GM12875 (cell line): ENCODE measurements at regions not wholly inside any gene's neighbourhood (a gene's known extent, or its start where the extent isn't known, plus 50 kb on each side); places are given as distances from the start of the nearest gene placed in this dataset.

Experiments
- H3K4me3 ChIP-seq: one replicate; pipeline ENCODE4 v1.5.1; 2011; ENCODE audit warnings: low read depth, low read length, control low read depth
- TF ChIP-seq, protein P1 (sequence below): IDR thresholded peaks from 2 replicates; pipeline ENCODE4 v1.5.1; 2011; ENCODE audit warnings: low read depth, mild to moderate bottlenecking, control low read depth, inconsistent platforms, low read length, moderate library complexity, borderline replicate concordance; ENCODE audit not compliant: insufficient read depth

GRCh38 chr5:124093658-124094057, 581.7 kb downstream of the CSNK1G3 start:
- TF ChIP-seq, protein P1, sequence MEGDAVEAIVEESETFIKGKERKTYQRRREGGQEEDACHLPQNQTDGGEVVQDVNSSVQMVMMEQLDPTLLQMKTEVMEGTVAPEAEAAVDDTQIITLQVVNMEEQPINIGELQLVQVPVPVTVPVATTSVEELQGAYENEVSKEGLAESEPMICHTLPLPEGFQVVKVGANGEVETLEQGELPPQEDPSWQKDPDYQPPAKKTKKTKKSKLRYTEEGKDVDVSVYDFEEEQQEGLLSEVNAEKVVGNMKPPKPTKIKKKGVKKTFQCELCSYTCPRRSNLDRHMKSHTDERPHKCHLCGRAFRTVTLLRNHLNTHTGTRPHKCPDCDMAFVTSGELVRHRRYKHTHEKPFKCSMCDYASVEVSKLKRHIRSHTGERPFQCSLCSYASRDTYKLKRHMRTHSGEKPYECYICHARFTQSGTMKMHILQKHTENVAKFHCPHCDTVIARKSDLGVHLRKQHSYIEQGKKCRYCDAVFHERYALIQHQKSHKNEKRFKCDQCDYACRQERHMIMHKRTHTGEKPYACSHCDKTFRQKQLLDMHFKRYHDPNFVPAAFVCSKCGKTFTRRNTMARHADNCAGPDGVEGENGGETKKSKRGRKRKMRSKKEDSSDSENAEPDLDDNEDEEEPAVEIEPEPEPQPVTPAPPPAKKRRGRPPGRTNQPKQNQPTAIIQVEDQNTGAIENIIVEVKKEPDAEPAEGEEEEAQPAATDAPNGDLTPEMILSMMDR, result no peak
- no peak overlapping the region for H3K4me3 ChIP-seq

DNA sequence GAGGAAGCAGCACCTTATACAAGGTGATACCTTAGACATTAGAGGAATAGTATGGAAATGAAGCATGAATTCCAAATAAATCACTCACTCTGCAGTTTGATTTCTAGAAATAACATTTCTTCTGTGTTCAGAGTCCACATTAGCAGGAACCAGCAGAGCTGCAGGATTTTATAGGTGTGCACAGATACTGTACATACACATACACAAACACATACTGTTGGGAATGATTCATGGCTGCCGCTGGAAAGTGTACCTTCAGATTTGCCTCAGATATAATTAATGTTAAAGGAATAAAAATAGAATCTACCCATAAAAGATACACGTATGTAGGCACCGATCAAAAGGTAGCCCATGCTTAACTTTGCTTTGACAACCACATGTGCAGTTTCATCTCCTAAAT, 578.1 kb downstream of the CSNK1G3 start:
- TF ChIP-seq, protein P1, result no peak
- H3K4me3 ChIP-seq, result no peak overlapping the region

- no peak overlapping the region for H3K4me3 ChIP-seq
- TF ChIP-seq, protein P1, result no peak
These were observed 577.6 kb downstream of the CSNK1G3 start for GRCh38 chr5:124089578-124089977.

GRCh38 chr5:124088289-124089032, 576.5 kb downstream of the CSNK1G3 start:
- no peak overlapping the region for H3K4me3 ChIP-seq
- TF ChIP-seq, protein P1, result no peak

DNA sequence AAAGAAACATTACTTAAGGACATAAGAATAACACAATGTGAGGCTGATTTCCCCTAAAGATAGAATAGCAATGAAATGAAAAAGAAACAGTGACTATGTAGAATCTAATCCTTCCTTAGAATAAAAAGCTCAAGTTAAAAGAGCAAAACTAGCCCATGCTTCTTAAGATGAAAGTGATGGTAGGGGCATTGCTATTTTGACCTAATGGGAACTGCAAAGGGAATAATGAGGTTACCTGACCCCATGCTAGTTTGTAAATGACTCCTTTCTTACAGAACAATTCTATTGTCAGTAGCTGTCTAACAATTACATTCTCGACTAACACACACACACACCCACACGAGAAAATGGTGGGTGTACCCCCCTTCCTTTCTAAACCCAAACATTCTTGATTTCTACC, 575.8 kb downstream of the CSNK1G3 start:
- H3K4me3 ChIP-seq, result no peak overlapping the region
- TF ChIP-seq, protein P1, result no peak

DNA sequence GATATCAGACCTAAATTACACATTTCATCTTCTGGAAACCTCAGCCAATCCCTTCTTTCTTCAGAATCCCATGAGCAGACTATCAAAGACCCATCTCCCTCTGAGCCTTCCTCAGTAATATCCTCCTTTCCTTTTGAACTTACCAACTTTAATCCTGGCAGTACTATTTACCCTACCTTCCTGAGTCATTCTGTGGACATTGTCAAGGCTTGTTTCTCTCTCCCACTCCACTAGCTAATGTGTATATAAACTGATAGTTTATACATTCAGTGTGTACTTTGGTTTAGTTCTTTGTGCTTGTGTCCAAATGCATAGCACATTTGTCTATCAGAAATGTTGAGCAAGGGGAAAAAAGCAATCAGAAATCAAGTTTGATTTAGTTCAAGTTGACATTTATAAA, 568.3 kb downstream of the CSNK1G3 start:
- TF ChIP-seq, protein P1, result no peak
- no peak overlapping the region for H3K4me3 ChIP-seq

GRCh38 chr5:124079062-124079461, 567.1 kb downstream of the CSNK1G3 start:
- H3K4me3 ChIP-seq, result no peak overlapping the region
- TF ChIP-seq, protein P1, result no peak
